SK-N-SH (cell line): ENCODE measurements at regions not wholly inside any gene's neighbourhood (a gene's known extent, or its start where the extent isn't known, plus 50 kb on each side); places are given as distances from the start of the nearest gene placed in this dataset.

ENCODE experiments used
- GABPA ChIP-seq: IDR thresholded peaks from 2 replicates; pipeline ENCODE4 v1.4.0; 2012; ENCODE audit warnings: low read depth, mild to moderate bottlenecking
- TF ChIP-seq, protein P1 (sequence below): fragments of 200-600 bp; sonication (generic); IDR thresholded peaks from 2 replicates; pipeline ENCODE4 v1.6.1; 2017; ENCODE audit warnings: antibody characterized with exemption, mild to moderate bottlenecking, moderate library complexity

- no peak for TF ChIP-seq GABPA
- TF ChIP-seq, protein P1, sequence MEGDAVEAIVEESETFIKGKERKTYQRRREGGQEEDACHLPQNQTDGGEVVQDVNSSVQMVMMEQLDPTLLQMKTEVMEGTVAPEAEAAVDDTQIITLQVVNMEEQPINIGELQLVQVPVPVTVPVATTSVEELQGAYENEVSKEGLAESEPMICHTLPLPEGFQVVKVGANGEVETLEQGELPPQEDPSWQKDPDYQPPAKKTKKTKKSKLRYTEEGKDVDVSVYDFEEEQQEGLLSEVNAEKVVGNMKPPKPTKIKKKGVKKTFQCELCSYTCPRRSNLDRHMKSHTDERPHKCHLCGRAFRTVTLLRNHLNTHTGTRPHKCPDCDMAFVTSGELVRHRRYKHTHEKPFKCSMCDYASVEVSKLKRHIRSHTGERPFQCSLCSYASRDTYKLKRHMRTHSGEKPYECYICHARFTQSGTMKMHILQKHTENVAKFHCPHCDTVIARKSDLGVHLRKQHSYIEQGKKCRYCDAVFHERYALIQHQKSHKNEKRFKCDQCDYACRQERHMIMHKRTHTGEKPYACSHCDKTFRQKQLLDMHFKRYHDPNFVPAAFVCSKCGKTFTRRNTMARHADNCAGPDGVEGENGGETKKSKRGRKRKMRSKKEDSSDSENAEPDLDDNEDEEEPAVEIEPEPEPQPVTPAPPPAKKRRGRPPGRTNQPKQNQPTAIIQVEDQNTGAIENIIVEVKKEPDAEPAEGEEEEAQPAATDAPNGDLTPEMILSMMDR, result no peak
Observed at GRCh38 chr18:75480487-75480886, 53.0 kb upstream of the SMIM21 start.
